ENCODE measurements at regions not wholly inside any gene's neighbourhood (a gene's known extent, or its start where the extent isn't known, plus 50 kb on each side); places are given as distances from the start of the nearest gene placed in this dataset.
"Not testable (repeated sequence)": the region's sequence is repeated elsewhere in the genome, so short reads cannot be mapped to it uniquely, and the experiment has no call there.

DNA sequence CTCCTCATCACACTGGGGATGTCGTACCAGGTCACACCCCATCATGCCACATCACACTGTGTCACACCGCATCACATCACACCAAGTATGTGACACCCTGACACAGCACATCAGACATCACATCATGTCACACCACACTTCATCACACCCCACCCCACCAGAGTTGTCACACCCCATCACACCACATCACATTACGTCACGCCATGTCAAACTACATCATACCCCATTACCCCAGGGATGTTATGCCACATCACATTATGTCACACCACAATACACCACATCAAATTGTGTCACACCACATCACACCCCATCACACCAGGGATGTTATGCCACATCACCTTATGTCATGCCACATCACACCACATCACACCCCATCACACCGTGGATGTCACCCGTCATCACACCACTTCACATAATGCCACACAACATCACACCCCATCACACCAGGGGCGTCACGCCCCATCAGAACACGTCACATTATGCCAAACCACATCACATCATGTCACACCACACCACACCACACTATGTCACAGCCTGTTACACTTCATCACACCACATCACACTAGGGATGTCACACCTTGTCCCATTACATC is 133.6 kb downstream of the TMEM121 start:
- no peak for DNase-seq (ENCODE audit: low read depth in 3 of 3)

DNA sequence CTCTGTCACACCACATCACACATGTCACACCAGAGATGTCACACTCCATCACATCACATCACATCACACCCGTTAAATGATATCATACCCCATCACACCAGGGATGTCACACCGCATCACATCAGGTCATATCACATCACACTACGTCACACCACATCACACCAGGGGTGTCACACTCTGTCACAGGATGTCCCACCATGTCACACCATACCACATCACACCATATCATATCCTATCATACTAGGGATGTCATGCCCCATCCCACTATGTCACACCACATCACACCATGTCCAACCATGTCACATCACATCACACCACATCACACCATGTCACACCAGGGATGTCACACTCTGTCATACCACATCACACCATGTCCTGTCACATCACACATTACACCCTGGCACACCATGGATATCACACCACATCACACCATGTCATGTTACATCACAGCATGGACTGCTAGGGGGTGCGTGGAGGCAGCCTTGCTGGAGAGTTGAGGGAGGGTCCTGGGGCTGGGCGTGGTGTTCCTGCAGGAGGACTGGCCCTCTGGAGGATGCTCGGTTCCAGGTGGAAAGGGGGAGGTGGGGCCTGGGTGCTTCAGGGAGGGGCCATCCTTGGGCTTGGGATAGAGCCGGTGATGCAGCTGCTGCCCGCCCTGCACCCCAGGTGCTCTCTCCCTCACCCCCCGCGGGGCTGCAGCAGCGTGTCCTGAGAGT is 134.6 kb downstream of the TMEM121 start:
- DNase-seq (ENCODE audit: low read depth in 3 of 3): no peak

DNA sequence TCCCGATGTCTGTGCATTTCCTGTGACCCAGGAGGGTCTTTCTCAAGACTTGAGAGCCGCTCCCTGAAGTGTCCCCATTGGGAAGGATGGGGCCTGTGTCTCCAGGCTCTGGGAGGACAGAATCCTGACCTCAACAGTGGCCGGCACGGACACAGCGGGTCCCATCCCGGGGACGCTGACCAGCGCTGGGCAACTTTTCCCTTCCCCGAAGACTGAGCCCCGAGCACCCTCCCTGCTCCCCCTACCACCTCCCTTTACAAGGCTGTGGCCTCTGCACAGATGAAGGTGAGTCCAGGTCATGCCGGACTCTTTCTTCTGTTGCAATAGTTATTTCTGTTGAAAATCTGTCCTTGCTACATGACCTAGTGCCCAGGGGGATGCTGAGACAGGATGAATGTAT is 135.7 kb downstream of the TMEM121 start:
- DNase-seq (ENCODE audit: low read depth in 3 of 3): not testable (repeated sequence)

DNA sequence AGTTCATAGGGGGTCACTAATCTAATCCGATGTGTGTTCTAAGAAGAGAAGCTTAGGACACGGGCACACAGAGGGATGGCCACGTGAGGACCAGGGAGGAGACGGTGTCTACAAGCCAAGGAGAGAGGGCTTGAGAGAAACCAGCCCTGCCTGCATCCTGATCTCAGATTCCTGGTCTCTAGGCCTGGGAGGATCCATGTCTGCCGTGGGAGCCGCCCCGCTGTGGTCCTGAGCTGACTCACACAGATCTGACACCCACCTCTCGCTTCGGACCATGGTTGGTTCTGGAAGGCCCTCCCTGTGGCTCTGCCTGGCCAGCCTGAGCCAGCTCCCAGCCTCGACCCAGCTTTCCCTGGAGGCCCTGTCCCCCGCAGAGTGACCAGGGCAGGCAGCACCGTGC is 136.2 kb downstream of the TMEM121 start:
- DNase-seq (ENCODE audit: low read depth in 3 of 3): not testable (repeated sequence)

DNA sequence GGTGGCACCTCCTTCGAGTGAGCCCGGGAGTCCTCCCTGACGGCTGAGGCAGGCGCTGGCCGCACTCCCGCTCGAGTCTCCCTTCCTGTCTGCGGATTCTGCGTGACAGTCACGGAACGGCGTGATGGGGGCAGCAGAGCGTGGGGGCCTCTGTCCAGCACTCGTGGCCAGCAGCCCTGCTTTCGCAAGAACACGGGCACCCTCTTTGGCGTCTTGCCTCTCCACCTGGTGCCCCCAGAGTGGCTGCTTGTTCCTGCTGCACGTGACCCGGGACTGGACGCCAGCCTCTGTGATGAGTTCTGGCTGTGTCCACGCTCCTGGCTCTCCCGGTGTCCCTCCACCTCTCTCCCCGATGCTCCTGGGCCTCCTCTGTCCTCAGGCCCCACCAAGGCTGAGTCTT is 136.9 kb downstream of the TMEM121 start:
- DNase-seq (ENCODE audit: low read depth in 3 of 3): not testable (repeated sequence)

DNA sequence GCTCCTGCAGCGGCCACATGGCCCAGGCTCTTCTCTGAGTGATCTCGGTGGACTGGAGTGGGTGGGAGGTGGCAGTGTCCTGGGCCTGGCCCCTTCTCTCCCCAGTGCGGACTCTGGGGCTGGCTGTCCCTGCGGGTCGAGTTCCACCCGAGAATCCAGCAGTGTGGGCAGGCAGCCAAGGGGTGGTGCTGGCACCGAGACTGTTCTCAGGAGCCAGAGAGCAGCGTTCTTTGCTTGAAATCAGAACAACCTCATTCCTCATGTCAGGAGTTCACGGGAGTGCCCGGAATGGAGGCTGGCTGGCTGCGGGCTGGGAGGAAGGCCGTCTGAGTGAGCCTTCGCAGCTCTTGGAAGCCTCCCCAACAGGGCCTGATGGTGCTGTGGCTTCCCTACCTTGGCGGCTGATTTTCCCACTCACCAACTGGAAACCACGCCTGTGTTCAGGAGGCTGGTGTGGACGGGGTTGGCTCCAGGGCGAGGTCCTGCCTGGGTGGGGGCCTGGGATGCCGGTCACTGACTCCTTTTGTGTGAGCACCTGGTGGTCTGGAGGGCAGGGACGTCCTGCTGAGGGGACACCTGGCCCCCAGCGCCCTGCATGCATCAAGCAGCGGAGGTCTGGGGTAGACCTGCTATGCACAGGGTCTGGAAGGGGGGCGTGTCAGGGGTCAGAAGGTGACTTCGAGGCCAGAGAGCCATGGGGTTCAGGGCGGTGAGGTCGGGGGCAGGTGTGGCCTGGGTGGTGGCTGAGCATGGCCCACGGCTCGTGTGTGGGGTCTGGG is 137.6 kb downstream of the TMEM121 start:
- DNase-seq (ENCODE audit: low read depth in 3 of 3): not testable (repeated sequence)

DNA sequence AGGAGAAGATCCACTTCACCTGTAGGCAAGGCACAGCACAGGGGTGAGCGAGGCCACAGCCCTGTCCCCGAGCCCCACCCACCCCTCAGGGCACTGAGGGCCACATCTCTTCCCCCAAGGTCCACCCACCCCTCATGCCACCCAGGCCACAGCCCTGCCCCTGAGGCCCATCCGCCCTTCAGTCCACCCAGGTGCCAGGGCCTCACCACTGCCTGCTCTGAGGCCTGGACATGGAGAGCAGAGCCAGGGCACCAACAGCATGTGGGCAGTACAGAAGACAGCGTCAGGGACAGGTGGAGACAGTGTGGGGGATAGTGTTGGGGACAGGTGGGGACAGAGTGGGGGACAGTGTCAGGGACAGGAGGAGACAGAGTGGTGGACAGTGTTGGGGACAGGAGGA is 138.3 kb downstream of the TMEM121 start:
- no peak for DNase-seq (ENCODE audit: low read depth in 3 of 3)

DNA sequence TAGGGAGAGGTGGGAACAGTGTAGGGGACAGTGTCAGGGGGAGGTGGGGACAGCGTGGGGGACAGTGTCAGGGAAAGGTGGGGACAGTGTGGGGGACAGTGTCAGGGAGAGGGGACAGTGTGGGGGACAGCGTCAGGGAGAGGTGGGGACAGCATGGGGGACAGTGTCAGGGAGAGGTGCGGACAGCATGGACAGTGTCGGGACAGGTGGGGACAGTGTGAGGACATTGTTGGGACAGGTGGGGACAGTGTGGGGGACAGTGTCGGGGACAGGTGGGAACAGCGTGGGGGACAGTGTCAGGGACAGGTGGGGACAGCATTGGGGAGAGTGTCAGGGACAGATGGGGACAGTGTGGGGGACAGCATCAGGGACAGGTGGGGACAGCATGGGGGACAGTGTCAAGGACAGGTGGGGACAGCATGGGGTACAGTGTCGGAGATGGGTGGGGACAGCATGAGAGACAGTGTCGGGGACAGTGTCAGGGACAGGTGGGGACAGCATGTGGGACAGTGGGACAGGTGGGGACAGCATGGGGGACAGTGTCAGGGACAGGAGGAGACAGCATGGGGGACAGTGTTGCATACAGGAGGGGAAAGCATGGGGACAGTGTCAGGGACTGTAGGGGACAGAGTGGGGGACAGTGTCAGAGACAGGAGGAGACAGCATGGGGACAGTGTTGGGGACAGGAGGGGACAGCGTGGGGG is 139.0 kb downstream of the TMEM121 start:
- DNase-seq (ENCODE audit: low read depth in 3 of 3): no peak

DNA sequence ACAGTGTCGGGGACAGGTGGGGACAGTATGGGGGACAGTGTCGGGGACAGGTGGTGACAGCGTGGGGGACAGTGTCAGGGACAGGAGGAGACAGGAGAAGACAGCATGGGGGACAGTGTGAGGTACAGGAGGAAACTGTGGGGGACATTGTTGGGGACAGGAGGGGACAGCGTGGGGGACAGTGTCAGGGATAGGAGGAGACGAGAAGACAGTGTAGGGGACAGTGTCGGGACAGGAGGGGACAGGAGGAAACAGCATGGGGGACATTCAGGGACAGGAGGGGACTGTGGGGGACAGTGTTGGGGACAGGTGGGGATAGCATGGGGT is 139.5 kb downstream of the TMEM121 start:
- DNase-seq (ENCODE audit: low read depth in 3 of 3): no peak

DNA sequence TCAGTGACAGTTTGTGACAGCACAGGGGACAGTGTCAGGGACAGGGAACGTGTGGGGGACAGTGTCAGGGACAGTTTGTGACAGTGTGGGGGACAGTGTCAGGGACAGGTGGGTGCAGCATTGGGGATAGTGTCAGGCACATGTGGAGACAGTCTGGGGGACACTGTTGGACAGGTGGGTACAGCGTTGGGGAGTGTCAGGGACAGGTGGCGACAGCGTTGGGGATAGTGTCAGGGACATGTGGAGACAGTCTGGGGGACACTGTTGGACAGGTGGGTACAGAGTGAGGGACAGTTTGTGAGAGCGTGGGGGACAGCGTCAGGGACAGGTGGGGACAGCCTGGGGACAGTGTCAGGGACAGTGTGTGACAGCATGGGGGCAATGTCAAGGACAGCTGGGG is 140.0 kb downstream of the TMEM121 start:
- no peak for DNase-seq (ENCODE audit: low read depth in 3 of 3)

DNA sequence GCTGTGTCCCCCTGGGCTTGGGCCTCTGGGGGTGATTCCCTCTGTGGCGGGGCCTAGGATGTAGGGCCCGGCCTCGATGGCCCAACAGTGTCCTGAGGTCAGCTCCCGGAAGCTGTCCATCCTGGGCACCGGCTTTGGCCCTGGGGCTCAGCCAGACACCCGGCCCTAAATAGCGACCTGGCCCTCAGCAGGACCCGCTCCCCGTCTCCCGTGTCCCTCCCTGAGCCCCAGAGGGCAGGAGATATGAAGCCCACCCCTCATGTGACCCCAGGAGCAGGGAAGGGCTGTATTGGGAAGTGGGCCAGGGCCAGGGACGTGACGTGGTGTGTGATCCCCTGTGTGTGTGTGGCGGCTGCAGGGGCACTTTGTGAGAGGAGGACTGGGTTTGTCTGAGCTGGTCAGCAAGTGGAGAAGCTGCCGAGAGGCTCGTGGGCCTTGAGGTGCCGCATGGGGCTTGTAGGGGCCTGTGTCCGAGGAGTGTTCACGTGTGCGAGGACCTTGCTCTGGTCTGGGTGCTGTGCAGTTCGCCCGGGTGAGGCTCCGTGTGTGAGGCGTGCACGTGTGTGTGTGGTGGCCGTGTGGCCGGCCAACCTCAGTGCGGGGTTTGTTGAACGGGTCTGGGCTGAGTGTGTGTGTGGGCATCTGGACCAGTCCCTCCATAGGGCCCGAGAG is 140.7 kb downstream of the TMEM121 start:
- not testable (repeated sequence) for DNase-seq (ENCODE audit: low read depth in 3 of 3)

DNA sequence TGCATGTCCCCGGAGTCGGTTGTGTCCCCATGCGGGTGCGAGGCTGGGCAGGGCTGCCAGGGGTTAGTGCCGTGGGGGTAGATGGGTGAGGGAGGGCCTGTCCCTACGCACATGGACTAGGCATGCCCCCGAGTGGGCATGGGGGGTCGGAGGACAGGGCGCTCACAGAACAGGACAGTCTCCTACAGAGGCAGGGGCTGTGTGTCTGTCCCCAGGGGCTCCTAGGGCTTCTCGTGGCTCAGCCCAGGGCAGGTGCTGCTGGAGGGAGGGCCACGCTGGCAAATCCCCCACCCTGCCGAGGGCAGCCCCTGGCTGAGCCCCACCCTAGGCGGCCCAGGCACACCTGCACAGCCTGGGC is 141.3 kb downstream of the TMEM121 start:
- DNase-seq (ENCODE audit: low read depth in 3 of 3): not testable (repeated sequence)

DNA sequence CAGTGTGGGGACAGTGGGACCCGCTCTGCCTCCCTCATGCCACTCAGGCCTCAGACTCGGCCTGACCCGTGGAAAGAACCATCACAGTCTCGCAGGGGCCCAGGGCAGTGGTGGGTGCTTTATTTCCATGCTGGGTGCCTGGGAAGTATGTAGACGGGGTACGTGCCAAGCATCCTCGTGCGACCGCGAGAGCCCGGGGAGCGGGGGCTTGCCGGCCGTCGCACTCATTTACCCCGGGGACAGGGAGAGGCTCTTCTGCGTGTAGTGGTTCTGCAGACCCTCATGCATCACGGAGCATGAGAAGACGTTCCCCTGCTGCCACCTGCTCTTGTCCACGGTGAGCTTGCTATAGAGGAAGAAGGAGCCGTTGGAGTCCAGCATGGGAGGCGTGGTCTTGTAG is 141.6 kb downstream of the TMEM121 start:
- not testable (repeated sequence) for DNase-seq (ENCODE audit: low read depth in 3 of 3)

DNA sequence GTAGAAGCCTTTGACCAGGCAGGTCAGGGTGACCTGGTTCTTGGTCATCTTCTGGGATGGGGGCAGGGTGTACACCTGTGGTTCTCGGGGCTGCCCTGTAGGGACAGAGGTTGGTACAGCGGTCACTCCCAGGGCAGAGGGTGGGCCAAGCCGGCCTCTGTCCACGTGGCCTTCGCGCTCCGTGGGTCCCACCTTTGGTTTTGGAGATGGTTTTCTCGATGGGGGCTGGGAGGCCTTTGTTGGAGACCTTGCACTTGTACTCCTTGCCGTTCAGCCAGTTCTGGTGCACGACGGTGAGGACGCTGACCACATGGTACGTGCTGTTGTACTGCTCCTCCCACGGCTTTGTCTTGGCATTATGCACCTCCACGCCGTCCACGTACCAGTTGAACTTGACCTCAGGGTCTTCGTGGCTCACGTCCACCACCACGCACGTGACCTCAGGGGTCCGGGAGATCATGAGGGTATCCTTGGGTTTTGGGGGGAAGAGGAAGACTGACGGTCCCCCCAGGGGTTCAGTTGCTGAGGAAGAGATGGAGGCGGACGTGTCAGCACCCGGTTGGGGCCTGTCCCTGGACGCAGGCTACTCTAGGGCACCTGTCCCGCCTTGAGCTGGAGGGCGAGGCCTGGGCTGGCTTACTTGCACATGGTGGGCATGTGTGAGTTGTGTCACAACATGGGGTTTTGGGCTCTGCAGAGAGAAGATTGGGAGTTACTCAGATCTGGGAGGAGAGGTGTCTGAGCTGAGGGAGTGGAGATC is 142.3 kb downstream of the TMEM121 start:
- DNase-seq (ENCODE audit: low read depth in 3 of 3): not testable (repeated sequence)

DNA sequence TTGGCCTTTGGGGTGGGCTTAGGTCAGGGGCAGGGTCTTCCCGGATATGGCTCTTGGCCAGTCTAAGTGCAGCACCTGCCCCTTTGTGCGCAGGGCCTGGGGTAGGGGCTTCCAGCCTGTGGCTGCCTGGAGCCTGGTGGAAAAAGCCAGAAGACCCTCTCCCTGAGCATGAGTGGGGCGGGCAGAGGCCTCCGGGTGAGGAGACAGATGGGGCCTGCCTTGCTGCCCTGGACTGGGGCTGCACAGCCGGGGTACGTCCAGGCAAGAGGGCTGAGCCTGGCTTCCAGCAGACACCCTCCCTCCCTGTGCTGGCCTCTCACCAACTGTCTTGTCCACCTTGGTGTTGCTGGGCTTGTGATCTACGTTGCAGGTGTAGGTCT is 142.8 kb downstream of the TMEM121 start:
- not testable (repeated sequence) for DNase-seq (ENCODE audit: low read depth in 3 of 3)

DNA sequence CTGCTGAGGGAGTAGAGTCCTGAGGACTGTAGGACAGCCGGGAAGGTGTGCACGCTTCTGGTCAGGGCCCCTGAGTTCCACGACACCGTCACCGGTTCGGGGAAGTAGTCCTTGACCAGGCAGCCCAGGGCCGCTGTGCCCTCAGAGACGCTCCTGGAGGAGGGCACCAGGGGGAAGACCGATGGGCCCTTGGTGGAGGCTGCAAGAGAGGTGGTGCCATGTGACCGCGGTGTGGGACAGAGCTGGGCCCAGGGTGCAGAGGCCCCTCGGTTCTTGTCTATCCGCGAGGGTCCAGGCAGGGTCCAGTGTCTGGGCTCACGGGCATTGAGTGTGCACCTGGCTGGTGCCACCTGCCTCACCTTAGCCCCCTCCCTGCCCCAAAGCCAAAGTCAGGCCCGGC is 143.3 kb downstream of the TMEM121 start:
- not testable (repeated sequence) for DNase-seq (ENCODE audit: low read depth in 3 of 3)

DNA sequence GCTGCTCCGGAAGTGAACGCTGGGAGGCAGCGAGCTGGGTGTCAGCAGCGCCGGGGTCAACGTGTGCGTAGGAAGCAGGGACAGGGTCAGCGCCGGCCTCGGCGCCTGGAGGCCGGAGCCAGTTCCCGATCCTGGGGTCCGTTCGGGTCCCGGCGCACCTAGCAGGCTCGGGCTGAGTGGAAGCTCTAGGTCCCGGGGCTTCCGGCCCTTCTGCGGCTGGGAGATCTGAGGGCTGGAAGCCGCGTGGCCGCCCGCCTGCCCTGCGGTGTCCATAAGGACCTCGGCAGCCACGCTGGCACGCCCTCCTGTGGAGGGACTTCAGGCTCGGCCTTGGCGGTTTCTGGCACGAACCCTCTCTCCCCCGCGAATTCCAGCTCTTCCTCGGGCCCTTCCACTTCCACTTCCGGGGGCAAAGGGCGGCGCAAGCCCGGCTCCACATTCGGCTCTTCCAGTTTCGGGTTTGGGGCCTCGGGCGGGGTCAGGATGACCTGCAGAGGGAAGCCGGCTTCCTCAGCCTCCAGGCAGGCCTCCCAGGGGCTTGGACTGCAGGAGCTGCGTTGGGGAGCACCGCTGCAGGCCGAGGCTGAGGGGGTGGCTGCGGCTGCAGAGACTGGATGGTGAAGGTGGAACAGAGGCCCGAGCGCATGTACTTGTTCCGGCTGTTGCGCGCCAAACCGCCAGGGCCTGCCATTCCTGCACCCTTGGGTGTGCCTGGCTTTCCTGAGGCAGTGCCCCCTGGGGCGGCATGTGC is 146.2 kb downstream of the TMEM121 start:
- not testable (repeated sequence) for DNase-seq (ENCODE audit: low read depth in 3 of 3)

DNA sequence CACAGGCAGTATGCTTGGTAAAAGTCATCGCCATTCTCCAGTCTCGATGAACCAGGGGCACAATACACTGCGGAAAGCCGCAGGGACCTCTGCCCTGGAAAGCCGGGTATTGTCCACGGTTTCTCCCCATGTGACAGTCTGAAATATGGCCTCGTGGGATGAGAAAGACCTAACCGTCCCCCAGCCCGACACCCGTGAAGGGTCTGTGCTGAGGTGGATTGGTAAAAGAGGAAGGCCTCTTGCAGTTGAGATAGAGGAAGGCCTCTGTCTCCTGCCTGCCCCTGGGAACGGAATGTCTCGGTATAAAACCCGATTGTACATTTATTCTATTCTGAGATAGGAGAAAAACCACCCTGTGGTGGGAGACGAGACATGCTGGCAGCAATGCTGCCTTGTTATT is 149.1 kb downstream of the TMEM121 start:
- not testable (repeated sequence) for DNase-seq (ENCODE audit: low read depth in 3 of 3)

DNA sequence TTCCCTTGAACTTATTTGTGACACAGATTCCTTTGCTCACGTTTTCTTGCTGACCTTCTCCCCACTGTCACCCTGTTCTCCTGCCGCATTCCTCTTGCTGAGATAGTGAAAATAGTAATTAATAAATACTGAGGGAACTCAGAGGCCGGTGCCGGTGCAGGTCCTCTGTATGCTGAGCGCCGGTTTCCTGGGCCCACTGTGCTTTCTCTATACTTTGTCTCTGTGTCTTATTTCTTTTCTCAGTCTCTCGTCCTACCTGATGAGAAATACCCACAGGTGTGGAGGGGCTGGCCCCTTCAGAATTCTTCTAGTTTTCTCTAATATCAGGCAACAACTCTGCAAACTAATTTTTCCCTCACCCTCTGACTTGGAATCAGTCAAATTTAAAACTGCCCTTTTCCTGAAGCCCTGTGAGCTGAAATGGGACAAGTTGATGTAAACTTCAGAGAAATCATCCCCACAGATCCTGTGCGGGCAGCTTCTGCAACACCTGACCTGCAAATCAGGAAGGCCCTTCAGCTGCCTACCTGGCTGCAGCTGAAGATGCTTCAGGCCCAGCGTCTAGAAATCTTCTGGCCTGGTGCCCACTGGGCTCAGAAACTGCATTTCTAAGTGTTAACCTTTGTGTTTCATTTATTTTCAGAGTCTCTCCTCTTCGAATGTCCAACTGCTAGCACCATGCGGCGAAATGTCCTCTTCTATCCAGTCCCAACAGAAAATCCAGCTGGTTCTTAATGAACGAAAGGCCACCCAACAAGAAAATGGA is 149.7 kb downstream of the TMEM121 start:
- DNase-seq (ENCODE audit: low read depth in 3 of 3): not testable (repeated sequence)

DNA sequence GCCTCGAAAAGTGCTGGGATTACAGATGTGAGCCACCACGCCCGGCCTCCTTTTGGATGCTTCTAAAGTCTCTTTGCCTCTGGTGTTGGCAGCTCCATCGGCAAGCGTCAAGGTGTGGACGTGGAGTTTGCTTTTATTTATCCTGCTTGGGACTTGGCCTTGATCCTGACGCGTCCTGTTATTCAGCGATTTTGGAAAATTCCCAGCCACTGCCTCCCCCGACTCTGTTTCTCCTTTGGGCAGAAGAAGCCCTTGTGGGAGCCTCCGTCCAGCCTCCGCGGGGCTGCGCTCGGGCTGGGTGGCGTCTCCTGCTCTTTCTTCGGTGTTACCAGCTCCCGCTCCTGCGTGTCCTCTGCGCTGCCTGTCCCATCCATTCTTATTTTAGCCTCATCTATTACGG is 151.7 kb downstream of the TMEM121 start:
- DNase-seq (ENCODE audit: low read depth in 3 of 3): not testable (repeated sequence)

Measured in stimulated activated CD4-positive, alpha-beta T cell treated with anti-CD3 and anti-CD28 coated beads, TNF-alpha, amount 100 ng/mL, for 48 hours (primary cell).